CD1c-positive myeloid dendritic cell (primary cell): ENCODE measurements at regions not wholly inside any gene's neighbourhood (a gene's known extent, or its start where the extent isn't known, plus 50 kb on each side); places are given as distances from the start of the nearest gene placed in this dataset.
A peak's percentile ranks its signal among the peaks of the same experiment; 100 is the strongest.
"Not testable (repeated sequence)": the region's sequence is repeated elsewhere in the genome, so short reads cannot be mapped to it uniquely, and the experiment has no call there.

Experiments used
- DNase-seq: peaks from one replicate; pipeline ENCODE4 v3.0.0-alpha.2; 2016; ENCODE audit errors: extremely low spot score

DNA sequence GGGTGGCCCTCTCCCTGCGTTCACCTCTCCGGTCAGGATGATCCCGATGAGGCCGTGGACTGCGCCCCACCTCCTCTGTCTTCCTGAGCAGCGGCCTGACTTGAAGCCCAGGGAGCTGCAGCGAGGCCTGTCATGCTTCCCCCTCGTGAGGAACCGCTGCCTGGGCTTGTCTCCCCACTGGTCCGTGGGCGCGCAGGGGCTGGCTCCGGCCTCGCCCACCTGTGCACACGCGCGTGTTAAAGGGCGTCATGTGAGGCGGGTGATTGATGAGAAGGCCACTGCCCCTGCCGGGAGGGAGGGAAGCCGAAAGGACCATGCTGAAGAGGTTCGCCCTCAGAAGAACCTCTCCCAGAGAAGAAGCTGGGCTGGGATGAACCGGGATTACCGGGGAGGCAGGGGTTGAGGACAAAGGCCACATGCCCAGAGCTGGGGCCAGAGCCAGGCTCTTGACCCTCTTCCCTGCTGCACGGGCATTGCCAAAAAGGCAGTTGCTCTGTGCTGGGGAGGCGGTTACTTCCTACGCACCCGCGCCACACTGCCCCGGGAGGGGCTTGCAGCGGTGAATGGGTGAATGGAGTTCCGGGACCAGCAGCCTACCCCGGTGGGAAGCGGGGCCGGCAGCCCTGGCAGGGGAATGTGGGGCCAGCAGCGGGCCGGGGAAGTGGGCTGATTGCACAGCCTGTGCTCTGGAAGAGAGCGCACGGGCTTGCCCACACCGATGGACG is 85.9 kb upstream of the GSE1 start:
- DNase-seq: peak; percentile 15

DNA sequence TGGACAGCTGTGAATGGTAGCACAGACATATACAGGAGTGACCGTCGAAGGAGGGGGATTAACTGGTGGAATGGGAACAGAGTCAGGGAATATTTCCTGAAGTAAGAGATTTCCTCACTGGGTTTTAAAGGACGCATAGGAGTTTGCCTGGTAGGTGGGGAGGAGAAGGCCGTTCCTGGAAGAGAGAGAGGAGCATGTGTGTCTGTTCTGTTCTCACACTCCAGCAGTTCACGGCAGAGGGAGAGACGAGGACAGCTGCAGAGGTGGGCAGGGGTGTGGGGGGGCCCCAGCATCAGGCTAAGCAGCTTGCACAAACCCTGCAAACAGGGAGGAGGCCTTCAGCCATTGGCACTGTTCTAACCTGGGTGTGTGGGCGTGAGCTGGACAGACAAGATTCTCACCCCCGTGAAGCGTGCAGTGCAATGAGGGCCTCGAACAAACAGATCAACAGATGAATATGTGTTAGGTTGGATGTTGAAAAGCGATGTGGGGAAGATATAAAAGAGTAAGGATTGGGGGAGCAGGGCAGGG is 85.3 kb upstream of the GSE1 start:
- no peak for DNase-seq

DNA sequence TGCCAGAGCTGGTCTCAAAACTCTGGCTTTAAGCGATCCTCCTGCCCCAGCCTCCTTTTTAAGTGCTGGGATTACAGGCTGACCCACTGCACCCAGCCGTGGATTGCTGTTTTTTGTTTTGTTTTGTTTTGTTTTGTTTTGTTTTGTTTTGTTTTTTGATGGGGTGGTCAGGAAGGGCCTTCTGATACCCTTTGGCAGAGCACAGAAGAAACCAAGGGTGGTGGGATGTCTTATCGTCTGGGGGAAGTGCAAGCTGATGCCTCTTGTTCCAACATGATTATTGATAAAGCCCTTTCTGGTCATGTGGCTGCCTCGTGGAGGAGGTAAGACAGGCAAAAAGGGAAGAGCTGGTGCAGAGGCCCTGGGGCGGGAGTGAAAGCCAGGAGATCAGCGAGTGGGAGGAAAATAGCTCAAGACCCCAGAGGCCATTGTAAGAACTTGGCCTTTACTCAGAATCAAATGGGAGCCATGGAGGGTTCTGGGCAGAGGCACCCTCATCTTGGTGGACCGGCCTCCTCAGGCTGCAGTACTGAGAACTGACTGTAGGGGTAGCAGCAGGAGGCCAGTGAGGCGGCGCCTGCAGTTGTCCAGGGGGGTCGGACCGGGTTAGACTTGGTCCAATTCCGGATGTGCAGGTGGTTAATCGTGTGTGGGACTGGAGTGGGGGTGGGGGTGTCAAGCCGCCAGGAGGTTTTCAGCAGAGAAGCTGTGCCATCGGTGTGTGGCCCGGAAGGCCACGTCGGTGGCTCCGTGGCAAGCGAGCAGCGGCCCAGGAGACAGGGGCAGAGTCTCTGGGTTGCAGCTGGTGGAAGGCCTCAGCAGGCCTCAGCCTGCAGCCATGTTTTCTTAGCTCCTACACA is 84.4 kb upstream of the GSE1 start:
- peak; percentile 19 for DNase-seq

DNA sequence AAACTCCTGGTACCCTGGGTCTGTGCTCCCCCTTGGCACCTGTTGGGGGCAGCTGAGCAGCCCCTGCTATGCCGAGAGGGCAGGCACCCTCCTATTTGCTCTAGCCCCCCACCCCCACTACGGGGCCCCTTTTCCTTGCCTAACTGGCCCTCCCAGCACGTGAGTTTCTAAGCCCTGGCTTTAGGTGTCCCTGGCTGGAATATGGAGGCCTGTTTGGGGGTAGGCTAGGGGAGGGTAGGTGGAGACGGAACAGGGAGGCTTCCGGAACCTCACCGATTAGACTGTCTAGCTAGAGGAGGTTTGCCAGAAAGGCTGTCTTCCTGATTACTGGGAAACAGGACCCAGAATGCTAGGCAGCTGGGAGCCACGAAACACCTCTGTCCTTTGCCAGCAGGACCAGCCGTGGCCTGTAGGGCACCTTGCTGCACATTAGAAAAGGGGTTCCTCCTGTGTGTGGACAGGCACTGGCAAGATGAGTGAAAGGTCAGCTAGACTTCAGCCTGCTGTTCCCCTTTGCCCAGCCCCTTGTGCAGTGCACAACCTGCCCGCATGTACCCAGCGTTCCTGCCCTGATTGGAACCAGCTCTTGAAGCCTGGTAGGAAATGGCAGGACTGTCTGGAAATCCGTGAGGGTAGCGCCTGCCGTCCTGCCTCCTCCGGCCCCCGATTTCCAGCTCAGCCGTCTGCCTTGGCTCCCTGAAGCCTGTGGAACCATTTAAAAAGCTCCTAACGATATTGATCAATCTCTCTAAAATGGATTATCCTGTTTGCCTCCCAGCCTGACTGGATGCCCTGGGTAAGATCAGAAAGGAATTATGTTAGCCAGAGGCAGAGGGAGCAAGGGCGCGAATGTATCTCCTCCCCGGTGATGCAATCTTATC is 83.4 kb upstream of the GSE1 start:
- DNase-seq: no peak

DNA sequence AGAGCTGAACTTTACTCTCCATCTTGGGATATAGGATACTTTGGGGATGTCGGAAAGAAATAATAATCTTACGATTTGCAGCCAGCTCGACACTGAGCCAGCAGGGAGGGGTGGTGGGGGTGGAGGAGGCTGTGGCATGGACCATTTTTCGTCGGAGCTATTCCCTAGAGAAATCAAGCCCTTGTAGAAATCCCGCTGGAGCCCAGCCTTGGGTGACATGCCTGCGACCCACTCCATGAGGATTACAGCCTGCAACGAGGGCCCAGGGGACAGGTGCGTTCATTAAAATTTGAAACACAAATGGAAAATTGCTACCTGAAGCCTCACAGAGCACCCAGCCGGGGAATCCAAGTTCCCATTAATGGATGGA is 82.8 kb upstream of the GSE1 start:
- no peak for DNase-seq

DNA sequence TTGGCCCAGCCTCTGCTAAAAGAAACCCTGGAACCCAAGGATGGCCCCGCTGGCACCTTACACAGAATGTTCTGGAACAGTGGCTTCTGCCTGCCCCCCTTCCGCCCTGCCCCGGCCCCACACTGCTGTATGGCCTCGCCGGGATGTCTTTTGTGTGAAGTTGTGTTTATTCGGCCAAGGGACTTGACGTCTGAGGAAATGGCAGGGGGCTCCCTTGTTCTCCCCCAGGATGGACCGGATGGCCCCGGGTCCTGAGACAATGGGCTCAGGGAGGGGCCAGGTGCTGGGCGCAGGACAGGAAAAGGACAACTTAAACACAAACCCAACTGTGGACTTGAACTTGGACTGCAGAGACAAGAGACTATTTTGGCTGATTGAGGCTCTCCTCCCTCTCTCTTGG is 81.6 kb upstream of the GSE1 start:
- DNase-seq: no peak

DNA sequence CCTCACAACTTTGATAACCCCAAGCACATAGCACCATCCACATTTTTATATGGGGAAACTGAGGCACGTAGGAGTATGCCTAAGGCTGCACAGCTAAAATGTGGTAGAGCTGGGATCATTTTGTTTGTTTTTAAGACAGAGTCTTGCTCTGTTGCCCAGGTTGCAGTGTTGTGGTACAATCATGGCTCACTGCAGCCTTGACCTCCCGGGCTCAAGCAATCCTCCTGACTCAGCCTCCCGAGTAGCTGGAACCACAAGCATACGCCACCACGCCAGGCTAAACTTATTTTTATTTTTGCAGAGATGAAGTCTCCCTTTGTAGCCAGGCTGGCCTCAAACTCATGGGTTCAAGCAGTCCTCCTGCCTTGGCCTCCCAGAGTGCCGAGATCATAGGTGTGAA is 81.0 kb upstream of the GSE1 start:
- DNase-seq: no peak

DNA sequence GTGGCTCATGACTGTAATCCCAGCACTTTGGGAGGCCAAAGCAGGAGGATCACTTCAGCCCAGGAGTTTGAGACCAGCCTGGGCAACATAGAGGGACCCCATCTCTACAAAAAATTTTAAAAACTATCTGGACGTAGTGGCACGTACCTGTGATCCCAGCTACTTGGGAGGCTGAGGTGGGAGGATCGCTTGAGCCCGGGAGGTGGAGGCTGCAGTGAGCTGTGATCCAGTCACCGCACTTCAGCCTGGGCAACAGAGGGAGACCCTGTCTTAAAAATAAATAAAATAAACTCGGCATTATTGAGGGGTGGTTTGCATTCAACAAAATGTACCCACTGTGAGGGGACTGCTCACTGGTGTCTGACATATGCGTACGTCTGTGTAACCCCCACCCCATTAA is 79.5 kb upstream of the GSE1 start:
- not testable (repeated sequence) for DNase-seq

DNA sequence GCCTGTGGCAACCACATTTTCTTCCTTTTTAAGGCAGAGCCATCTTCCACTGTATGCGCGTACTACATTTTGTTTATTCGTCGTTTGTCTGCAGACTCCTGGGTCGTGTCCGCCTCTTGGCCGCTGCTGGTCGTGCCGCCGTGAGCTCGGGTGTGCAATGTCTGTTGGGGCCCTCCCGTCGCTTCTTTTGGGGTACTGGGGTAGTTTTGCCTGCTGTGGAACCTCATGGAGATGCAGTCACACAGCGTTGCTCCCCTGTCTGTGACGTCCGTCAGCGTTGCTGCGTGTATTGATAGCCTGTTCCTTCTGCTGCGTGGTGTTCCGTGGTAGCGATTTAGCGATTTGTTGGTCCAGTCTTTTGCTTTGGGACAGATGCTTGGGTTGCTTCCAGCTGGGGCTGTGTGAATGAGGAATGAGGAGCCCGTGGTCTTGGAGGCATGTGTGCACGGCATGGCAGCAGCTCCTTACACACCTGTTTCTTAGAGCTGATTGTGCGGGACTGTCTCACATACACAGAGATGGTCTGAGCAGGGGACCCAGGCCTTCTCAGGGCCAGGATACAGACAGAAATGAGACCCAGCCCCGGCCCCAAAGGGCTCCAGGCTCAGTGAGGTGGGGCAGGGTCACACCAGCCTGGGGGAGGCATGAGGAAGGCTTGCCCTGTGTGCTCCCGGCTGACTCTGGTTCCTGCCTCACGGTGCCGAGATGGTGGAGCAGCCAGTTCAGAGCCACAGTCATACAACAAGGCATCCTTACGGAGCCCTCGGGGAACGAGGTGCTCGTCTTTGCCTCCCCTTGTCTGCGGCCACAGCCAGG is 78.4 kb upstream of the GSE1 start:
- DNase-seq: no peak

DNA sequence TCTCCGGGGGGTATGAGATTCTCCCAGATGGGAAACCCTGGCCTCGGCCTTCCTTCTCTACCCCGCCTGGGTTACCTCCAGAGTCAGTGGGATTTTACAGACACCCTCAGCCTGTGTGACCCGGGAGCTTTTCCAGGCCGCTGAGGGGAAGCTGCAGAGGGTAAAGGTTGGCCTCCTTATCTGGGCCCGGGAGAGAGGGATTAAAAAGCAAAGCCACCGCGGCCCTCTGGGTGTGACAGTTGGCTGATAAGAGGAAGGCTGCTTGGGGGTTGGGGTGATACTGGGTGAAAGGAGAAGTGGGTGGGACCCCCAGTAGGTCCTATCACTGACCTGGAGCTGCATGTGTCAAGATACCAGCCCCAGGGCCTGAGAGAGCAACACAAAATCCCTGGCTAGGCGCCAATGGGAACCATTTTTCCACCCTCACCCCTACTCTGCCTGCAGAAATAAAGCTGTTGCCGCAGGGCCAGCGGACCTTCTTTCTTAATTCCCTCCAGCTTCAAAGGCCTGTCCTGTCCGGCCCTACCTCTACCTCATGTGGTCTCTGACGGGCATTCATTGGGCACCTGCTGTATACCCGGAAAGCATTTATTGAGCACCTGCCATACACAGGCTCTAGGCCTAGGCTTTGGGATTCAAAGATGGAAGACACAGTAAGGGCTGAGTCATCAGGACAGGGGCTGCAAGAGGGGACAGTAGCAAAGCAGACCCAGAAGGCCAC is 77.6 kb upstream of the GSE1 start:
- peak; percentile 31 for DNase-seq

DNA sequence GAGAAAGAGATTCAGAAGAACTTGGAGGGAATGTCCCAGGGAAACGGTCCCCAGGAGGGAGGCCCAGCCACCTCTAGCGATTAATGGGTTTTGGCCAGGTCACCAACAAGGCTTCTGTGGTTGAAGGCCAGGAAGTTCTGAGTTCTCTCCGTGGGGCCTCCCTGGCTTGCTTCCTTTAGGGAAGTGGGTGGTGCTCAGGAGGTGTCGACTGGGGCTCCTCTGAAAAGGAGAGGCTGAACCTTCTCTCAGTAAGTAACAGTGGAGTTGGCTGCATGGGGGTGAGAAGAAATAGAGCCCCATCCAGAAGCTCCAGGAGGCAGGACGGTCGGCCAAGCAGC is 77.1 kb upstream of the GSE1 start:
- DNase-seq: peak; percentile 62

DNA sequence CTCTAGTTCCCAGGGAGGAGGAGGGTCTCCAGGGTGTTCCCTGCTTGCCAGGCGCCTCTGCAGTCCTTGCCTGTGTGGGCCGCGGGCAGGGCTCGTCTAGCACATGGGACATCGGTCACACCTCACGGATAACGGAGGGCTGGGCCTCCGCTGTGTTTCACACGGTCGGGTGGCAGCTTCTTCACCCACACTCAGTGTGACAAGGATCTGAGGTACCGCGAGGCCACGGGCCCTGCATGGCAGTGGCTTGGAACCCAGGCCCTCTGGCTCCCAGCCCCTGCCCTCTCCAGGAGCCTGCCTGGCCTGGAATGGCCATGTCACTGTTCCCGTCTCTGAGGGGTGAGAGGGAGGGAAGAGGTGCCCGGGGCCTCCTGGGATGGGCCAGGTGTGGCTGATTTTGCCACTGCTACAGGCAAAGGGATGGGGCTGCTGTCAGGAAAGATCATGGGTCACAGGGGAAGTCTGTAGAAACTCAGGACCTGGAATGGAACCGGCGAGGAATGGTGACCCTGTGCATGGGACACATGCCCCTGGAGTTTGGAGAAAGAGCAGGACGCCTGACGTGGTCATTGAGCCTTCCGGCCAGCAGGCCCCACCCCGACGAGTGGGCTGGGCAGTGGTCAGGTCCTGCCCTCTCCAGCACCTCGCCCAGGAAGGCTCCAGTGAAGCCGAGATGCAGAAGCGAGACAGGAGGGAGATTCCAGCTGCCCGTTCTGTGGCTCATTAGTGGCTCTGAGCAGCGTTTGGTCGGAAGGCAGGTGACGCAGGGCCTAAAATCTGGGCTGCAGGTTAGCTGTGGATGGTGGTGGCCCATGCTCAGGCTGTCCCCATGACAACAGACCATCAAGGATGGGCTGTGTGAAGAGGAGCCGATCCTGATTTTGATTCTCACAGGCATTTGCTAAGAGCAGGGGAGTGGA is 76.5 kb upstream of the GSE1 start:
- DNase-seq: no peak

DNA sequence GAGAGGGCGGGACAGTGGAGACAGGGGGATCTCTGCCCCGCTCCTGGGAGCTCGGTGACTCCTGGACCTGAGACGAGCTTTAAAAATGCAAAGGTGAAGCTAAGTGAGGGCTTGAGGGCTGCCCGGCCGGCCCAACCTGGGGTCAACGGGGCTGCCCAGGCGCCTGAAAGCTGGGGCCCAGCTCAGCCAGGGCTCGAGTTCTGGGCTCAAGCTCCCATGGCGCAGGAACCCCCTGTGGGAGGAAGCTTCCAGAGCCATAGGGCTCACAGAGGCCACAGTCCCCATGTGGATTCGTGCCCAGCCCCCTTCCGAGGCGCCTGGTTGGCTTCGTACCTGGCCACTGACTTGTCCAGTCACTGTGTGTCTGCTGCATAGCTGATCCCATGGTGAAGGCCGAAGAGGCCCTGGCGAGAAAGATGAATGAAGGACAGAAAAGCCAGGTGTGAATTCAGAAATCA is 75.8 kb upstream of the GSE1 start:
- DNase-seq: no peak

DNA sequence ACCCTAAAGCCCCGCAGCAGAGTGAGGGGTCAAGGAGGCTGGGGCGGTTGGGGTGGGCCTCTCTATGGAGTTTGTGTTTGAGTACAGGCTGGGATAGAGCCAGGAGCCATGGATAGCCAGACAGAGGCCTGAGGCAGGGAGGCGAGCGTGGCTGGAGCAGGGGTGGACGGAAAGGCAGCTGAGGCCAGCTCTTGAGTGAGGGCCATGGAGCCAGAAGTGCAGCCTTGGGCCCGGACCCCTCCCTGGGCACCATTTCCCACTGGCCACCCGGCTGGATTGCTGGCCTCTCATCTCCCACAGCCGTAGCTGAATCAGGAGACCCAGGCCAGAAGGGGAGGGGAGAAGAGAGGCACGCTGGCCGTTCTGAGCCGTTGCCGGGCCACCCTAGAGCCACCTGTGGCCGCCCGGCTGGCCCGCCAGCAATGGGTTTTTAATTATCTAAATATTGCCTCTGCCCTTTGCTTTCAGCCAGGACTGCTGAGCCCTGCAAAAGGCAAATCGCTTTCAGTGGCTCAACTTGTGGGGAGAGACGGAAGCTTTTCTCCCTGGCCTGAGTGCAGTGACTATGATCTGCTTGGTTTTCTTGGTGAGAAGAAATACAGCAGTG is 75.2 kb upstream of the GSE1 start:
- no peak for DNase-seq

DNA sequence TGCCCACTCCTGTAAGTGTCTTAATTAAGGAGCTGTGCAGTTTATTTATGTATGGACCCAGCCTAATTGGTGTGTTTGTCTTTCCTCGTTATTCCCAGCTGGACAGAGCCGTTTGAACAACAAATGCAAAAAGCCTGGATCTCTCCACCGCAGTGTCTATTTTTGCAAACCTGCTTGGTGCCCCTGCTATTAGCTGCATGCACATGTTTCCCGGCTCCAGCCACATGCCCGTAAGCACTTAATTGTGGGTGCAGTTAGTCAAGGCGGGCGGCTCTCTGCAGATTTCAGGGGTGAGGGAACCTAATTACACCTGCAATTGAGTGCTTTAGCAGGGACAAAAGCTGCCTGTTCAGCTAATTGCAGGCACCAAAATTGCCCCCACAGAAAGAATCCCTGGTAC is 74.0 kb upstream of the GSE1 start:
- no peak for DNase-seq

DNA sequence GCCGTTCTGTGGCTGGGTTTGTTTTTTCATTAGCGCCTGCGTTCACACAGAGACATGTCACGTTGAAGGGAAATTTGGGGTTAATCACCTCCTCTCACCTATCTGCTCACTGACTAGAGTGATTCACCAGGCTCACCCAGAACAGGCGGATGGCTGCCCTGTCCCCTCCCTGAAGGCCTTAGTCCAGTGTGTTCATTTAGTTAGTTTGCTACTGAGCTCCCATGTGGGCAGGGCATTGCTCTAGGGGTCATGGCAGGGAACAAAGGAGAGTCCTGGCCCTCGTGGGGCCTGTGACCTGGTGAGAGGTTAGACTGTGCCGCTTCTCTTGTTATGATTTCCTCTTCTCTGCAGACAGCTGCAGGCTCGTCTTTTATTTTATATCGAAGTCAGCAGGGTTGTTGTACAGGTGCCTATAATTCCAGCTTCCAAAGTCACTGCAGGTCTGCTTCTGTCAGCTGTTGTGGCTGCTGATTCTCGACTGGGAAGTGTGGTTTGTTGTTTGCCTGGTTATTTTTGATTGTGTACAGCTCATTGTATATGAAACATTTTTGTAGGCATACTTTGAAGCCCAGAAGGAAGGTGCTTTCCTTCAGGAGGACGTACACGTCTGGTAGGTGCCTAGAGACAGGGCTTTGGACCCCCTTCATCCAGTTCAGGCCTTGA is 73.4 kb upstream of the GSE1 start:
- DNase-seq: no peak

DNA sequence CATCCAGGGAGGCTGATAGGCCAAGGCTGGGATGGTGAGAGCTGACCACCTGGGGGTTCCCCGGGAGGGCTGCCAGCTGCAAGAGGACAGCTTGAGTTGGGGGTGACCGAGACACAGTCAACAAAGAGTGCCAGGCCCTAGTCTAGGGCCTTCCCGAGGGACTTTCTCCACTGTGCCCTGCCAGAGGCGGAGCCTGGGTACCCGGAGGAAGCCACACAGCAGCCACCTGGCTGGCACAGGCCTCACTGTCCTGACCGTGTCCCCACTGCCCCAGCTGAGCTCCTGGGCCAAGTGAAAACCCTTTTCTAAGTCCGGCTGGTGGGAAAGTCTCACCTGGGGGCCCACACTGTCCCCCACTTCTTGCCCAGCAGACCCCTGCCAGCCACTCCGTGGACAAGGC is 71.9 kb upstream of the GSE1 start:
- no peak for DNase-seq

DNA sequence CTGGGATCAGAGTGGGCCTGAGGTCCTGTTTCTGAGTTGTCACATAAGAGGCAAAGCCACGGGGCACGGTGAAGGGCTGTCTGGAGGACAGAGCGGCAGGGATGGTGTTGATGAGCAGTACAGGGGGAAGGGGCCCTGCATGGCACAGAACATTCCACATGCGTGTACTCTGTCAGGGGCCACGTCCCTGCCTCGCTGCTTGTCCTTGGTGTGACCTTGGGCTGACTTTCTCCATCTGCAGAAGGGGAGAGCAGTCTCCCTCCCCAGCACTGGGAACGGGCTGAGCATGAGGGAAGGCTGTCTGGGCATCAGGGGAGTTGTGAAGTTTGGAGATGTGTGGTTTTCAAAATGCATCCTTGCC is 71.5 kb upstream of the GSE1 start:
- DNase-seq: no peak
